K562 (cell line): ENCODE measurements at regions not wholly inside any gene's neighbourhood (a gene's known extent, or its start where the extent isn't known, plus 50 kb on each side); places are given as distances from the start of the nearest gene placed in this dataset.

ENCODE experiments used
- ATAC-seq: fragments of 200-7000 bp; cut with Tn5 transposase; 3 replicates; pipeline ENCODE4 v1.9.1; 2020; ENCODE audit warnings: moderate library complexity
- BruUV-seq: library from RNA; stranded (reverse); fragments of 400-500 nt; replicated peaks from 2 replicates; lab custom pipeline; 2021; lab: Mats Ljungman, UMichigan
- CTCF ChIA-PET: fragments of 300-600 bp; formaldehyde crosslinking; extraction: SDS; loops from one replicate; lab custom pipeline; 2021; ENCODE audit warnings: low intra/inter-chr PET ratio; lab: Yijun Ruan, JAX
- POLR2A ChIA-PET: fragments of 300-600, 350-650 bp; sonication (Branson Sonifier 250); formaldehyde crosslinking; extraction: SDS; loops from one replicate; lab custom pipeline; 2021; ENCODE audit warnings: antibody characterized with exemption, inconsistent platforms; lab: Yijun Ruan, JAX
- DNase-seq, 4 experiments: peaks; one replicate each; pipeline versions ENCODE4 v3.0.0 to v3.0.0-alpha.2; 2011 to 2018; ENCODE audit warnings: low spot score in 3 of 4, mixed read lengths in 3 of 4; ENCODE audit errors: extremely low read depth in 1 of 4
- FAIRE-seq: peaks from 2 replicates; lab custom pipeline; 2011; peaks lifted over from hg19 to GRCh38; lab: Jason Lieb, UNC
- H2AFZ ChIP-seq: 2 replicates; pipeline ENCODE4 v1.6.0; 2011; ENCODE audit warnings: low read depth, low read length, control low read depth, inconsistent platforms
- H3K27ac ChIP-seq: fragments of 200-600 bp; 3 replicates; pipeline ENCODE4 v1.8.0; 2011; ENCODE audit warnings: low read depth, mild to moderate bottlenecking, control low read depth, inconsistent platforms, low read length, moderate library complexity, mixed read lengths; ENCODE audit errors: extremely low read depth
- H3K27me3 ChIP-seq, 2 experiments: fragments of 300-600 bp in 1 of 2; 2 replicates in 1 of 2; 3 replicates in 1 of 2; pipeline versions ENCODE4 v1.6.0 to v1.8.0; 2011; ENCODE audit warnings: inconsistent platforms in 2 of 2, low read length in 2 of 2, mild to moderate bottlenecking in 1 of 2, mixed read lengths in 1 of 2, moderate library complexity in 1 of 2; ENCODE audit not compliant: control insufficient read depth in 2 of 2, insufficient read depth in 2 of 2
- H3K36me3 ChIP-seq: fragments of 300-600 bp; 3 replicates; pipeline ENCODE4 v1.8.0; 2011; ENCODE audit warnings: mild to moderate bottlenecking, low read length, inconsistent platforms; ENCODE audit not compliant: control insufficient read depth, insufficient read depth
- H3K4me1 ChIP-seq, 2 experiments: fragments of 200-600 bp in 1 of 2; replicated peaks in 1 of 2; 2 replicates in 1 of 2; 3 replicates in 1 of 2; pipeline versions ENCODE4 v1.5.1 to v1.8.0; 2011; ENCODE audit warnings: inconsistent platforms in 2 of 2, low read length in 2 of 2, mild to moderate bottlenecking in 1 of 2, mixed read lengths in 1 of 2, moderate library complexity in 1 of 2; ENCODE audit not compliant: control insufficient read depth in 2 of 2, insufficient read depth in 2 of 2
- H3K4me2 ChIP-seq: 2 replicates; pipeline ENCODE4 v1.6.1; 2011; ENCODE audit warnings: low read length, control low read depth, inconsistent platforms, mixed read lengths; ENCODE audit not compliant: insufficient read depth
- H3K4me3 ChIP-seq: fragments of 200-600 bp; sonication (generic), shearing (Covaris generic); 2 replicates; pipeline ENCODE4 v1.5.1; 2016; ENCODE audit warnings: control low read depth, inconsistent platforms
- H3K79me2 ChIP-seq: fragments of 200-600 bp; 3 replicates; pipeline ENCODE4 v1.8.0; 2011; ENCODE audit warnings: low read length, inconsistent platforms; ENCODE audit not compliant: control insufficient read depth, insufficient read depth
- H3K9ac ChIP-seq, 2 experiments: 2 replicates each; pipeline versions ENCODE4 v1.6.0 to v1.6.1; 2011; ENCODE audit warnings: low read depth in 2 of 2, low read length in 2 of 2, control low read depth in 1 of 2, inconsistent platforms in 1 of 2, mild to moderate bottlenecking in 1 of 2, mixed read lengths in 1 of 2; ENCODE audit not compliant: insufficient read depth in 1 of 2
- H3K9me1 ChIP-seq: one replicate; pipeline ENCODE4 v1.6.0; 2011; ENCODE audit warnings: inconsistent platforms, mild to moderate bottlenecking, low read length, moderate library complexity; ENCODE audit not compliant: control insufficient read depth, insufficient read depth
- H3K9me3 ChIP-seq: replicated peaks from 2 replicates; pipeline ENCODE4 v1.5.1; 2011; ENCODE audit warnings: low read depth, low read length, inconsistent platforms; ENCODE audit not compliant: control insufficient read depth, insufficient read depth
- H4K20me1 ChIP-seq: replicated peaks from 2 replicates; pipeline ENCODE4 v1.6.1; 2011; ENCODE audit warnings: low read length, inconsistent platforms, mixed read lengths; ENCODE audit not compliant: control insufficient read depth, insufficient read depth
- C11orf30 ChIP-seq: fragments of 450-650 bp; IDR thresholded peaks from 2 replicates; pipeline ENCODE4 v1.6.1; 2016; ENCODE audit warnings: low read depth, mild to moderate bottlenecking
- MAFF ChIP-seq: IDR thresholded peaks from 2 replicates; pipeline ENCODE4 v1.6.1; 2012; ENCODE audit warnings: low read length, improper control_type of control experiment
- MAFG ChIP-seq: fragments of 450-650 bp; conservative IDR thresholded peaks from 2 replicates; pipeline ENCODE4 v1.6.1; 2016; ENCODE audit warnings: missing genetic modification characterization, missing compliant biosample characterization
- PTBP1 ChIP-seq: fragments of 200-400 bp; formaldehyde crosslinking; IDR thresholded peaks from 2 replicates; pipeline ENCODE4 v1.6.1; 2017; ENCODE audit warnings: low read depth, low read length
- SNIP1 ChIP-seq: fragments of 450-650 bp; IDR thresholded peaks from 2 replicates; pipeline ENCODE4 v1.7.1; 2017; ENCODE audit warnings: low read depth, mild to moderate bottlenecking
- ZNF316 ChIP-seq: fragments of 450-650 bp; IDR thresholded peaks from 2 replicates; pipeline ENCODE4 v1.6.1; 2016
- WGBS: fragments of 100-300 bp; shearing (Covaris generic); methylation state at CpG from one replicate; pipeline ENCODE4 v1.1.6; 2016; ENCODE audit warnings: low coverage, mixed read lengths; ENCODE audit not compliant: insufficient coverage; ENCODE audit errors: missing lambda C conversion rate; 5-methylcytosine and 5-hydroxymethylcytosine counted together
- in situ Hi-C: fragments of 300-500 bp; cut with MboI; formaldehyde crosslinking; loops from 4 replicates; pipeline ENCODE4 v1.15.0; 2018; ENCODE audit warnings: inconsistent platforms, mixed read lengths
- intact Hi-C: fragments of 100-400 bp; cut with micrococcal nuclease; formaldehyde crosslinking; loops from 2 replicates; pipeline ENCODE4 v1.14.2; 2022
- TF ChIP-seq, protein P1 (sequence below): fragments of 250-450 bp; sonication (Bioruptor Pico); IDR thresholded peaks from 2 replicates; pipeline ENCODE4 v1.5.1; 2021; ENCODE audit warnings: mild to moderate bottlenecking
- TF ChIP-seq, protein P2 (sequence below), 3 experiments: IDR thresholded peaks in 2 of 3; conservative IDR thresholded peaks in 1 of 3; 2 replicates each; pipeline ENCODE4 v1.5.1; 2011 to 2012; ENCODE audit warnings: low read length in 3 of 3, mild to moderate bottlenecking in 3 of 3, control low read depth in 2 of 3, improper control_type of control experiment in 1 of 3, inconsistent platforms in 1 of 3, low read depth in 1 of 3, mixed read lengths in 1 of 3, moderate library complexity in 1 of 3; ENCODE audit not compliant: insufficient read depth in 2 of 3

DNA sequence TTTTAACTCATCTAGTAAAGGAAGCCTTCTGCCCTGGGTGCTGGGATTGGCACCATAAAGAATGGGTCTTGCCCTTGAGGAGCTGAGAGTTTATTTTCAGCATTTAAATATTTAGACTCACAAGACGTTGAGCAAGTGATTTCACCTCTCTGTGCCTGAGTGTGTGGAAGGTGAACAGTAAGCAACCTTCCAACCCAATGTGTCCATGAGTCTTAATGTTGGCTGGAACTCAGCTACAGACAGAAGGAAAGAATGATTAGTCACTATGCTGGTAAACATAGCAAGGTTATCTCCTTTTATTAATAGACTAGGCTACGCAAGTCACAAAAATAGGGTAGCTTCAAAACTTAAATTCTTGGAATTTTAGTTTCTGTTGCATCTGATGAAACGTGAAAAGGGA, 277.4 kb upstream of the GATB start (continued):
- TF ChIP-seq, protein P1, sequence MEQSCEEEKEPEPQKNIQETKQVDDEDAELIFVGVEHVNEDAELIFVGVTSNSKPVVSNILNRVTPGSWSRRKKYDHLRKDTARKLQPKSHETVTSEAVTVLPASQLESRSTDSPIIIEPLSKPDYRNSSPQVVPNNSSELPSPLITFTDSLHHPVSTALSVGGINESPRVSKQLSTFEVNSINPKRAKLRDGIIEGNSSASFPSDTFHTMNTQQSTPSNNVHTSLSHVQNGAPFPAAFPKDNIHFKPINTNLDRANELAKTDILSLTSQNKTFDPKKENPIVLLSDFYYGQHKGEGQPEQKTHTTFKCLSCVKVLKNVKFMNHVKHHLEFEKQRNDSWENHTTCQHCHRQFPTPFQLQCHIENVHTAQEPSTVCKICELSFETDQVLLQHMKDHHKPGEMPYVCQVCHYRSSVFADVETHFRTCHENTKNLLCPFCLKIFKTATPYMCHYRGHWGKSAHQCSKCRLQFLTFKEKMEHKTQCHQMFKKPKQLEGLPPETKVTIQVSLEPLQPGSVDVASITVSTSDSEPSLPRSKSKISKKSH, result no peak
- no peak for TF ChIP-seq SNIP1
- TF ChIP-seq, protein P2, sequence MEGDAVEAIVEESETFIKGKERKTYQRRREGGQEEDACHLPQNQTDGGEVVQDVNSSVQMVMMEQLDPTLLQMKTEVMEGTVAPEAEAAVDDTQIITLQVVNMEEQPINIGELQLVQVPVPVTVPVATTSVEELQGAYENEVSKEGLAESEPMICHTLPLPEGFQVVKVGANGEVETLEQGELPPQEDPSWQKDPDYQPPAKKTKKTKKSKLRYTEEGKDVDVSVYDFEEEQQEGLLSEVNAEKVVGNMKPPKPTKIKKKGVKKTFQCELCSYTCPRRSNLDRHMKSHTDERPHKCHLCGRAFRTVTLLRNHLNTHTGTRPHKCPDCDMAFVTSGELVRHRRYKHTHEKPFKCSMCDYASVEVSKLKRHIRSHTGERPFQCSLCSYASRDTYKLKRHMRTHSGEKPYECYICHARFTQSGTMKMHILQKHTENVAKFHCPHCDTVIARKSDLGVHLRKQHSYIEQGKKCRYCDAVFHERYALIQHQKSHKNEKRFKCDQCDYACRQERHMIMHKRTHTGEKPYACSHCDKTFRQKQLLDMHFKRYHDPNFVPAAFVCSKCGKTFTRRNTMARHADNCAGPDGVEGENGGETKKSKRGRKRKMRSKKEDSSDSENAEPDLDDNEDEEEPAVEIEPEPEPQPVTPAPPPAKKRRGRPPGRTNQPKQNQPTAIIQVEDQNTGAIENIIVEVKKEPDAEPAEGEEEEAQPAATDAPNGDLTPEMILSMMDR (IDR thresholded peaks at IDR 0.05 in 2 of 3, conservative IDR thresholded peaks at IDR 0.05 in 1 of 3; ENCODE audit: insufficient read depth in 2 of 3, low read depth in 1 of 3, low read length in 3 of 3), result no peak

DNA sequence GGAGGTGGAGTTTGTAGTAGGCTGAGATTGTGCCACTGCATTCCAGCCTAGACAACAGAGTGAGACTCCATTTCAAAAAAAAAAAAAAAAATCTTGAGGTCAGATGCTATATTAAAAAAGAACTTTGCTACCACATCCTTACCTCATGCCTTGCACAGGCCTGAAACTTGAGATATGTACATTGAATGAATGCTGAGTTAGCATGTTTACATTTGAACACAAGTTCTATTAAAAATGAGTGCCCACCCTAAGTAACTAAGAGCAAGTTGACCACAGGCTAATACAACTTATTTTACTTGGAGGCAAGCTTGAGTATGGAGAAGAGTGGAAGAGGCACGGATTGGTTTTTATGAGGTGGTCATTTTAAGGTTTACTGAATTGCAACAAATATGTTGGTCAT, 276.6 kb upstream of the GATB start:
- no peaks in the 10 kb centered on the region for H3K9me1 ChIP-seq
- H3K4me3 ChIP-seq, result no peak overlapping the region
- CTCF ChIA-PET, result no interaction called here
- WGBS, result 0% methylated on average over 1 of the region's 1 CpG
- TF ChIP-seq MAFF (peak; percentile 60), PTBP1 (no peak), C11orf30 (peak; percentile 69), ZNF316 (peak; percentile 82), MAFG (peak; percentile 74)
- no peaks in the 10 kb centered on the region for H3K9me3 ChIP-seq
- no peaks in the 10 kb centered on the region for H3K79me2 ChIP-seq
- no peak for FAIRE-seq
- no peak overlapping the region for H3K4me2 ChIP-seq
- no peak for DNase-seq
- H2AFZ ChIP-seq, result no peak overlapping the region
- POLR2A ChIA-PET, result no interaction called here
- no peak for ATAC-seq
- BruUV-seq, result no TSS peak
- no peaks in the 10 kb centered on the region for H3K36me3 ChIP-seq
- no peaks in the 10 kb centered on the region for H4K20me1 ChIP-seq
- no peaks in the 10 kb centered on the region for H3K4me1 ChIP-seq
- no peak overlapping the region for H3K9ac ChIP-seq
- H3K27ac ChIP-seq, result no peak overlapping the region
- in situ Hi-C loops, result no loop called here
- H3K27me3 ChIP-seq, result no peaks in the 10 kb centered on the region; a peak in 1 of 5 replicates
- intact Hi-C loops, result no loop called here
